Endothelial cell of umbilical vein (primary cell): ENCODE measurements at regions not wholly inside any gene's neighbourhood (a gene's known extent, or its start where the extent isn't known, plus 50 kb on each side); places are given as distances from the start of the nearest gene placed in this dataset.

ENCODE experiments used
- BruUV-seq: library from RNA; stranded (reverse); fragments of 400-500 nt; replicated peaks from 2 replicates; lab custom pipeline; 2021; lab: Mats Ljungman, UMichigan
- CTCF ChIA-PET: fragments of 300-600, 350-600 bp; sonication (Branson Sonifier 250); formaldehyde crosslinking; loops from one replicate; lab custom pipeline; 2021; ENCODE audit warnings: antibody characterized with exemption, inconsistent platforms; lab: Charles Lee
- POLR2A ChIA-PET: fragments of 300-600, 350-600 bp; sonication (Branson Sonifier 250); formaldehyde crosslinking; loops from one replicate; lab custom pipeline; 2021; ENCODE audit warnings: antibody characterized with exemption, inconsistent platforms; lab: Charles Lee
- DNase-seq: peaks from one replicate; pipeline ENCODE4 v3.0.0-alpha.2; 2011; ENCODE audit warnings: low read depth, low spot score
- FAIRE-seq: peaks from 2 replicates; lab custom pipeline; 2011; peaks lifted over from hg19 to GRCh38; lab: Jason Lieb, UNC
- H2AFZ ChIP-seq: 2 replicates; pipeline ENCODE4 v1.6.0; 2012; ENCODE audit warnings: low read depth, low read length, control low read depth, inconsistent platforms
- H3K27ac ChIP-seq: 2 replicates; pipeline ENCODE4 v1.5.1; 2011; ENCODE audit warnings: low read depth, mild to moderate bottlenecking, control low read depth, low read length, moderate library complexity; ENCODE audit not compliant: insufficient read depth
- H3K27me3 ChIP-seq, 2 experiments: 2 replicates each; pipeline versions ENCODE4 v1.6.0 to v1.6.1; 2011; ENCODE audit warnings: low read length in 2 of 2, mixed read lengths in 1 of 2; ENCODE audit not compliant: control insufficient read depth in 2 of 2, insufficient read depth in 2 of 2
- H3K36me3 ChIP-seq, 2 experiments: 2 replicates in 1 of 2; 3 replicates in 1 of 2; pipeline ENCODE4 v1.5.1; 2011; ENCODE audit warnings: low read length in 2 of 2, mild to moderate bottlenecking in 1 of 2, moderate library complexity in 1 of 2; ENCODE audit not compliant: control insufficient read depth in 2 of 2, insufficient read depth in 2 of 2; ENCODE audit errors: extremely low read depth in 1 of 2
- H3K4me1 ChIP-seq: 3 replicates; pipeline ENCODE4 v1.5.1; 2011; ENCODE audit warnings: mild to moderate bottlenecking, low read length; ENCODE audit not compliant: control insufficient read depth, insufficient read depth; ENCODE audit errors: extremely low read depth
- H3K4me2 ChIP-seq: 2 replicates; pipeline ENCODE4 v1.6.1; 2011; ENCODE audit warnings: low read length, control low read depth, mixed read lengths; ENCODE audit not compliant: insufficient read depth
- H3K4me3 ChIP-seq, 3 experiments: fragments of 200-600 bp in 1 of 3; sonication (generic), shearing (Covaris generic) in 1 of 3; replicated peaks in 1 of 3; 2 replicates each; pipeline ENCODE4 v1.5.1; 2011 to 2016; ENCODE audit warnings: control low read depth in 3 of 3, low read length in 3 of 3, mild to moderate bottlenecking in 2 of 3, inconsistent platforms in 1 of 3, low read depth in 1 of 3, moderate library complexity in 1 of 3; ENCODE audit not compliant: insufficient read depth in 1 of 3
- H3K79me2 ChIP-seq: 2 replicates; pipeline ENCODE4 v1.6.0; 2012; ENCODE audit warnings: low read length, inconsistent platforms; ENCODE audit not compliant: control insufficient read depth, insufficient read depth
- H3K9ac ChIP-seq: replicated peaks from 2 replicates; pipeline ENCODE3; 2011; ENCODE audit warnings: low read length, control low read depth; ENCODE audit not compliant: insufficient read depth; ENCODE audit errors: extremely low read depth
- H3K9me1 ChIP-seq: replicated peaks from 3 replicates; pipeline ENCODE4 v1.6.0; 2011; ENCODE audit warnings: mild to moderate bottlenecking, low read length; ENCODE audit not compliant: control insufficient read depth, insufficient read depth; ENCODE audit errors: extremely low read depth
- H3K9me3 ChIP-seq: replicated peaks from 2 replicates; pipeline ENCODE4 v1.5.1; 2012; ENCODE audit warnings: low read length, inconsistent platforms; ENCODE audit not compliant: control insufficient read depth, insufficient read depth
- H4K20me1 ChIP-seq: replicated peaks from 2 replicates; pipeline ENCODE3; 2011; ENCODE audit warnings: mild to moderate bottlenecking, low read length; ENCODE audit not compliant: control insufficient read depth, insufficient read depth; ENCODE audit errors: extremely low read depth
- CTCF ChIP-seq, 2 donors: IDR thresholded peaks; 1 replicate in 1 of 2; 2 replicates in 1 of 2; pipeline ENCODE4 v1.5.1; 2011; ENCODE audit warnings: low read length in 2 of 2, mild to moderate bottlenecking in 2 of 2, moderate library complexity in 2 of 2, control low read depth in 1 of 2, inconsistent platforms in 1 of 2, low read depth in 1 of 2; ENCODE audit not compliant: insufficient read depth in 1 of 2; ENCODE audit errors: extremely low read depth in 1 of 2
- EZH2 ChIP-seq: IDR thresholded peaks from 2 replicates; pipeline ENCODE4 v1.6.1; 2012; ENCODE audit warnings: borderline replicate concordance, low read depth, mild to moderate bottlenecking, moderate library complexity, low read length, inconsistent platforms; ENCODE audit not compliant: severe bottlenecking
- FOS ChIP-seq: IDR thresholded peaks from 2 replicates; pipeline ENCODE4 v1.6.1; 2011; ENCODE audit warnings: mild to moderate bottlenecking, low read length, moderate library complexity, borderline replicate concordance; ENCODE audit not compliant: insufficient read depth
- GATA2 ChIP-seq: IDR thresholded peaks from 2 replicates; pipeline ENCODE4 v1.7.0; 2011; ENCODE audit warnings: low read depth, mild to moderate bottlenecking, moderate library complexity, mixed read lengths, low read length; ENCODE audit not compliant: insufficient read length, insufficient read depth
- JUN ChIP-seq: IDR thresholded peaks from 2 replicates; pipeline ENCODE4 v1.6.1; 2011; ENCODE audit warnings: borderline replicate concordance, low read depth; ENCODE audit not compliant: insufficient read length, insufficient read depth
- MAX ChIP-seq: IDR thresholded peaks from 2 replicates; pipeline ENCODE4 v1.6.1; 2011; ENCODE audit not compliant: insufficient read depth, insufficient read length
- MYC ChIP-seq: IDR thresholded peaks from one replicate; pipeline ENCODE4 v1.6.1; 2011; ENCODE audit warnings: mild to moderate bottlenecking, low read depth, low read length
- POLR2A ChIP-seq: IDR thresholded peaks from 2 replicates; pipeline ENCODE4 v1.6.1; 2012; ENCODE audit warnings: low read depth, mild to moderate bottlenecking, control low read depth, low read length
- POLR2AphosphoS5 ChIP-seq: IDR thresholded peaks from 2 replicates; pipeline ENCODE4 v1.6.1; 2012; ENCODE audit warnings: low read depth, mild to moderate bottlenecking, control low read depth, low read length, moderate library complexity; ENCODE audit not compliant: insufficient read depth
- dilution Hi-C: fragments of 300-500 bp; cut with MboI; formaldehyde crosslinking; loops from one replicate; pipeline ENCODE4 v1.15.0; 2019; ENCODE audit warnings: low sequenced_read_pairs; ENCODE audit not compliant: extremely low pct_ligation_motif_present
- intact Hi-C: fragments of 100-400 bp; cut with micrococcal nuclease; formaldehyde crosslinking; loops from one replicate; pipeline ENCODE4 v1.10.0; 2022

- H3K79me2 ChIP-seq: no peaks in the 10 kb centered on the region
- no peak overlapping the region for H3K27ac ChIP-seq
- H3K27me3 ChIP-seq: no peaks in the 10 kb centered on the region
- no TSS peak for BruUV-seq
- no peaks in the 10 kb centered on the region for H3K36me3 ChIP-seq
- FAIRE-seq: no peak
- H3K9me1 ChIP-seq: no peaks in the 10 kb centered on the region
- intact Hi-C loops (no loop called here), dilution Hi-C loops (no loop called here)
- H3K9ac ChIP-seq: no peak overlapping the region
- no peak overlapping the region for H2AFZ ChIP-seq
- DNase-seq: no peak
- H3K4me2 ChIP-seq: no peak overlapping the region
- no peak overlapping the region for H3K4me3 ChIP-seq
- no peaks in the 10 kb centered on the region for H4K20me1 ChIP-seq
- ChIA-PET CTCF (no interaction called here), POLR2A (no interaction called here)
- peaks cover 29% of the 10 kb centered on the region for H3K4me1 ChIP-seq
- TF ChIP-seq CTCF (IDR thresholded peaks at IDR 0.05; ENCODE audit: extremely low read depth in 1 of 2, insufficient read depth in 1 of 2, low read depth in 1 of 2, low read length in 2 of 2) (no peak), MAX (no peak), POLR2AphosphoS5 (no peak), POLR2A (no peak), GATA2 (no peak), JUN (no peak), FOS (no peak), EZH2 (no peak), MYC (no peak)
- no peaks in the 10 kb centered on the region for H3K9me3 ChIP-seq
Observed at GRCh38 chr3:194007592-194008337, 128.2 kb upstream of the HES1 start.
